Right ventricle myocardium inferior (tissue), 1 donor: ENCODE measurements at regions not wholly inside any gene's neighbourhood (a gene's known extent, or its start where the extent isn't known, plus 50 kb on each side); places are given as distances from the start of the nearest gene placed in this dataset.
A peak's percentile ranks its signal among the peaks of the same experiment; 100 is the strongest.
"Not testable (repeated sequence)": the region's sequence is repeated elsewhere in the genome, so short reads cannot be mapped to it uniquely, and the experiment has no call there.

Experiments used
- ATAC-seq: fragments of 200-7000 bp; cut with Tn5 transposase; one replicate; pipeline ENCODE4 v1.9.1; 2020; ENCODE audit warnings: mild to moderate bottlenecking, moderate library complexity
- DNase-seq: peaks from one replicate; pipeline ENCODE4 v3.0.0; 2021; ENCODE audit errors: missing footprints
- intact Hi-C: fragments of 100-400 bp; cut with DNase I; formaldehyde crosslinking; loops from one replicate; pipeline ENCODE4 v1.11.0; 2022
- donor health status: DM: no; HTN: yes; CAD: no; lungs with severe emphysema.

DNA sequence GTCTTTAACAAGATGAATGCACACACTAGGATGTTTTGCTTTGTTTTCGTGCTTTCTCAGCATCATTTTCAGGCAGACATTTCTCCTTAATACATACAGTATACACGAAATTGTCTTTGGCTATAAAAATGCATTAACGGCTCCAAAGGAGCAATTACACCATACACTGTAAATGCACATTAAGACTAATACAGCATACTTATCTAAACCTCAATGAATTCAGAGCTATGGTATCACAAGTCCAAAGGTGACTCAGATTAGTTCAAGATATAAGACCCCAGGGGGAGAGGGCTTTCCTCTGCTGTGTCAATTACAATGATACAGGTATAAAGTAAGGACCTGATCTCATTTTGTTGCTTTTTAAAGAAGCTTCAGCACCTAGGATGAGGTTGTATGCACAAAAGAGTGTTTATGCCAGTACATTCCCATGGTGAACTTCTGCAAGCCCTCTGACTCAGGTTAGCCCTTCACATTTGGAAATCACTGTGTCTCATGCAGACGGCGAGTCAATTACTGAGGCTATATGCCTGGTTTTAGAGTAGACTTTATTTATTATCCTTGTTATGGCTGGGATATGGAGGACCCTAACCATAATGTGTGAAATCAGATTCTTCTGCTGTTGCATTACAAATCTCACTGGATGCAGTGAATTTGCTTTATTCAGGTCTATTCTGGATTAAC lies 233.3 kb downstream of the ZNF608 start:
- ATAC-seq (no peak), DNase-seq (no peak)
- intact Hi-C loops, result no loop called here

- DNase-seq (peak; percentile 73), ATAC-seq (peak; percentile 72)
- intact Hi-C loops, result no loop called here
These were observed 234.2 kb downstream of the ZNF608 start for GRCh38 chr5:124512236-124512635.

DNA sequence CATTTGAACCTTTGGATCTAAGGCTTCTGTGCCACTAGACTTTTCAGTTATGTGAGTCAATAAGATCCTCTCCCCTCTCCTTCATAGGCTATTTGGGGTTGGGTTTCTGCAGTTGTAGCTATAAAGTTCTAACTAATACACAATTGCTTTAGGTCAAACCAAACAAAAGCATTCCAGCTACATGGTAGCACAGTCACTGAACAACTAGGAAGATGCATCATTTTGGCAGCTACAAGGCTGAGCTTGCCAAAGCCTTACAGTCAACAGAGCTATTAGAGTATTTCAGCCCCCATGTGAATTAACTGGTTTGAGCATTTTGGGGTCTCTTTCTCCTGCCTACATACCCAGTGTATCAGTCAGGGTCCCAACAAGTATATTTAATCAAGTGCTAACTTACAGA lies 234.6 kb downstream of the ZNF608 start:
- DNase-seq, result no peak
- no peak for ATAC-seq
- intact Hi-C loops, result no loop called here

- intact Hi-C loops, result no loop called here
- DNase-seq, result no peak
- ATAC-seq, result no peak
These were observed 238.8 kb downstream of the ZNF608 start for GRCh38 chr5:124507688-124508087.

DNA sequence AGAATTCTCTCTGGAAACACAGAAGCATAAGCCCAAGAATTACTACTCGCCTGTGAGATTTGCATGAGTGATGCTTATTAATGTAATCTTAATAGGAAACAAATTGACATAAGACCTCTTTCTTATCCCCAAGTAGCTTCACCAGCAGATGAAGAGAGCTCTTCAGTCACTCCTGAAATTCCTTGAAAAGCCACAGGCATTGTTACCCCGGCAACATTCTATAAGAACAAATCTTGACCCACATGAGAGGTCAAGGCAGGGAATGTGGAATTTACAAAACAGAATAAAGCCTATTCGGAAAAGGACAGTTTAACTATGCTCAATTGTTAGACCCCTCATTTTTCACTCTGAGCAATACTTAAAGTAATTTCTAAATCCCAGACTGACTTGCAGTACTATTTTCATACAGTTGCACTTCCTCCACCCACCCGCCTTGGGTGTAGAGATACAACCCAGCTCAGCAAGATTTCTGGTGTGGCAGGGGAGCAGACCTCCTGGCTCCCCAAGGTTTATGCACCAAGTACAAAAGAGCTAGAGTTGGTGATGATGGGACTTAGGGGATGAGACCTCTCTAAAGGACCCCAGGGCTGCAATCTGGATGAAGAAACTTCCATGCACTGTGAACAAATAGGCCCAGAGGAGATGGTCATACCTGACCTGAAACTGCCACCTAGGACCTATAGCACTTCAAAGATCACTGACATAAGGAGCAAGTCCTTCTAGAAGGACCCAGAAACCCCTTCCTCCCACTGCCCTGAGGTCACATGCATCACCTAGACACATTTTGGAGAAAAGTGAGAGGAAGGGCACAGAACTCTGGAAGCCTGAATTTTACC lies 242.1 kb downstream of the ZNF608 start:
- intact Hi-C loops, result no loop called here
- no peak for DNase-seq
- ATAC-seq, result no peak

DNA sequence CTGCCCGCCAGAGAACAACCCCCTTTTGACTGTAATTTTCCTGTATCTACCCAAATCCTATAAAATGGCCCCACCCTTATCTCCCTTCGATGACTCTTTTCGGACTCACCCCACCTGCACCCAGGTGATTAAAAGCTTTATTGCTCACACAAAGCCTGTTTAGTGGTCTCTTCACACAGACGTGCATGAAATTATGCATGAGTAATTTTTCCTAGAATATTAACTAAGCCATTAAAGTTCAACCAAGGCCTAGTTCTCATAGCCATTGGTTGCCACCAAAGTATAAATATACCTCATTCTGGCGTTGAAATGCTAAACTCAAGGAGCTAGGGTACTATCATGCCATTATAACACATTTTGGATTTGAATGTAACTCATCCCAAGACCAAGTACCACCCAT lies 243.9 kb downstream of the ZNF608 start:
- no peak for ATAC-seq

GRCh38 chr5:124499818-124500217 lies 246.6 kb downstream of the ZNF608 start:
- ATAC-seq, intact Hi-C loops, DNase-seq: not testable (repeated sequence)

More for the DNA sequence above, 243.9 kb downstream of the ZNF608 start:
- intact Hi-C loops, result no loop called here
- no peak for DNase-seq

DNA sequence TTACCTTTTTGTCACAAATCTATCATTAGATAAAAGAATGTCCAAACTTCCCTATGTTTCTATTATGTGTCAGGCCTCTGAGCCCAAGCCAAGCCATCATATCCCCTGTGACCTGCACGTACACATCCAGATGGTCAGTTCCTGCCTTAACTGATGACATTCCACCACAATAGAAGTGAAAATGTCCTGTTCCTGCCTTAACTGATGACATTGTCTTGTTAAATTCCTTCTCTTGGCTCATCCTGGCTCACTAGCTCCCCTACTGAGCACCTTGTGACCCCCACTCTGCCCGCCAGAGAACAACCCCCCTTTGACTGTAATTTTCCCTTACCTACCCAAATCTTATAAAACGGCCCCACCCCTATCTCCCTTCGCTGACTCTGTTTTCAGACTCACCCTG lies 249.5 kb downstream of the ZNF608 start:
- ATAC-seq, DNase-seq, intact Hi-C loops: not testable (repeated sequence)

GRCh38 chr5:124494540-124495116 lies 251.8 kb downstream of the ZNF608 start:
- intact Hi-C loops, result no loop called here
- ATAC-seq (no peak), DNase-seq (no peak)

DNA sequence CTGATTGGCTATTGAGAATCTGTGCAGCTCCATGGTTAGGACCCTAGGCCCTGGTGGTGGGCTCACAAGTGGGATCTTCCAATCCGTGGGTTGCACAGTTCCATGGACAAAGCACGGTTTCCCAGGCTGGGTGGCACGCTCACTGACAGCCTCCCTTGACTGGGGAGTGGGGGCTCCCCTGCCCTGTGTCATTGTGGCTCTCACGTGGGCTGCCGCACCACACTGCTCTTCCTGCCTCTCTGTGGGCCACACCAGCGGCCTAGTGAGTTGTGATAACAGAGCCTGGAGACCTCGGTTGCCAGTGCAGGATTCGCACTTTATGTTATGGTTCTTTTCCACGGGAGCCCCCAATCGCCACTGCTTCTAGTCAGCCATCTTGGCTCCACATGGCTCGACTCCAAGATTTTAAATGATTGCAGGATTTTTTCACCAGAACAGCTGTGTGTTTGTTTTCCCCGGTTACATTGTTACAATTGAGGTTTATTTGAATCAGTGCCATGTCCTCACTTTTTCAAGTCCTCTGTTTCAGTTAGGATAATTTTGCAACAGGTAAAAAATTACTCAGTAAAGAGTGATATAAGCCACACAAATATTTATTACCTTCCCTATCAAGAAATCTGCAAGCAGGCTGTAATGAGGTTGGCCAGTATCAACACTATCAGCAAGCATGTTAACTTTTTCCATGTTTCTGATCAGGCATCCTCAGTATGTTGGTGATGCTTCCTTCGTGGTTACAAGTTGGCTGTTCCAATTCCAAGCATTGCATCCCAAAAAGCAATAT lies 253.8 kb downstream of the ZNF608 start:
- DNase-seq (no peak), ATAC-seq (no peak)
- intact Hi-C loops, result no loop called here

DNA sequence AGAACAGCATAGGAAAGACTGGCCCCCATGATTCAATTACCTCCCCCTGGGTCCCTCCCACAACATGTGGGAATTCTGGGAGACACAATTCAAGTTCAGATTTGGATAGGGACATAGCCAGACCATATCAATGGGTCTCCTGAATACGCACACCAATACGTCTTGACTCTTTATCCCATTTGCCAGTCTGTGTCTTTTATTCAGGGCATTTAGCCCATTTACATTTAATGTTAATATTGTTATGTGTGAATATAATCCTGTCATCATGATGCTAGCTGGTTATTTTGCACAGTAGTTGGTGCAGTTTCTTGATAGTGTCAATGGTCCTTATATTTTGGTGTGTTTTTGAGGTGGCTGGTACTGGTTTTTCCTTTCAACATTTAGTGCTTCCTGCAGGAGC lies 256.1 kb downstream of the ZNF608 start:
- intact Hi-C loops, DNase-seq, ATAC-seq: not testable (repeated sequence)

DNA sequence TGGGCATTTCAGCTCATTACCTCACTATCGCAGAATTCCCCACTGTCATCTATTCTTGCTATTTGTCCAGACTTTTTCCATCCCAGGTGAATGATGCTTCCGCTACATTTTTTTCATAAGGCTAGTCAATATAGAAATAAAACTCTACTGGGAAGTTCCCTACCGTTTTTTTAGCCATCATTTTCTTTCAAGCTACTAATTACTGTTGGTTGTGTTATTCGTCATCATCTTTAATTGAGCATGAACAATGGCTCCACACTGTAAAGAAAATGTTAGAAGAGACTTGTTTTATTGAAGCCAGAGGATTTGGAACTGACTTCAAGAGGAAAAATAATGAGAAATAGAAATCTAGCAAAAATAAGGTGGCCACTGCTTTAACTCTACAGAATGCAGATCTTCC lies 265.0 kb downstream of the ZNF608 start:
- intact Hi-C loops, result no loop called here
- DNase-seq (no peak), ATAC-seq (no peak)

DNA sequence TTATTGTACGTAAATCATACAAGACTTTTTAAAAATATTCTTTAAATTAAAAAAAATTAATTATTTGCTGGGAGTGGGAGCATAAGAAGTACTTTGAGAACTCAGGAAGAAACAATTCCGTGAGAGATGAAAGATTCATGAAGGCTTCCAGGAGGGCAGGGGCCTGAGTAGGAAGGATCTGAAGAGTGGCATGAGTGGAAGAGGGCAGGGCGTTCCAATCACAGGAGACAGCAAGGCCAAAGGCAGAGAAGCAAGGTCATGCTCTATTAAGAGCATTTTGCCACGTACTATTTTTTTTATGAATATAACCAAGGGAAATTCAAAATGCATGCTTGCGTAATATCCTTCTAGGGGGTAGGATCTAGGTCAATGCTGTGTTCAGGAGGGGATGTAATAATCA lies 265.5 kb downstream of the ZNF608 start:
- intact Hi-C loops, result no loop called here
- ATAC-seq (peak; percentile 46), DNase-seq (no peak)

DNA sequence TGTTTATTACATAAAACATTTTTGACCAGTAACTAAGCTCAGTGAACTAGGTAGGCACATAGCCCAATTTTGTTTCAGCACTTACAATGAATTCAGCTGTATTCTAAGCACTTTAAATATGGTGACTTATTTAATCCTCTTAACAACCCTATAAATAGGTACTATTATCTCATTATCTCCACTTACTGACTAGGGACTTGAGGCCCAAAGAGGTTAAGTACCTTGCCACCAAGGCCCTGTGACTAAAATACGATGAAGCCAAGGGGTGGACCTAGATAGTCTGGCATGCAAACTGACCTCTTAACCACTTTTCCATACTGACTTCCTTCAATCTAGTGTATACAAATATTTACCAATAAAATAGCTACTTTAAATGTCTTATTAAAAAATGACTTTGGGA lies 266.4 kb downstream of the ZNF608 start:
- intact Hi-C loops, result no loop called here
- ATAC-seq, result peak; percentile 78
- DNase-seq, result no peak

DNA sequence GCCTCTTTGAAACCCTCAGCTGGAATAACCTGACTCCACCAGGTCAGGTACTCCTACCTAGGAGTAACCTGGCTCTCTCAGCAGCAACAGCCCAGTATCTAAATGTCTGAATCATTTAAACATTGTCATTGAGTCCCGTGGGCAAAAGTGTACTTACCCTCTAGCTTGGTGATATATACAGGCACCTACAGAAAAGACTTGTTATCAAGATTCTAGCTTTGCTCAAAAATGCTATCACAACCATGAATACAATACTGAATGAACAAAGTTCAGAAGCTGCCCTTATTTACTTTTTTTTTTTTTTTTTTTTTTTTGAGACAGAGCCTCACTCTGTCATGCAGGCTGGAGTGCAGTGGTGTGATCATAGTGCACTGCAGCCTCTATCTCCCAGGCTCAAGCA lies 268.2 kb downstream of the ZNF608 start:
- ATAC-seq (no peak), DNase-seq (no peak)

GRCh38 chr5:124477577-124477976 lies 268.9 kb downstream of the ZNF608 start:
- ATAC-seq, result no peak
- intact Hi-C loops, result no loop called here
- no peak for DNase-seq

More for the DNA sequence above, 268.2 kb downstream of the ZNF608 start:
- intact Hi-C loops, result no loop called here

- ATAC-seq, result no peak
- intact Hi-C loops, result no loop called here
- DNase-seq, result no peak
These were observed 269.4 kb downstream of the ZNF608 start for GRCh38 chr5:124477062-124477461.

GRCh38 chr5:124474528-124475215 lies 271.8 kb downstream of the ZNF608 start:
- ATAC-seq, result no peak
- intact Hi-C loops, result no loop called here
- no peak for DNase-seq
